Type B pancreatic cell (in vitro differentiated cells): ENCODE measurements at regions not wholly inside any gene's neighbourhood (a gene's known extent, or its start where the extent isn't known, plus 50 kb on each side); places are given as distances from the start of the nearest gene placed in this dataset.

ENCODE experiments used
- DNase-seq: peaks from one replicate; pipeline ENCODE4 v3.0.0; 2021; ENCODE audit warnings: mixed read lengths; ENCODE audit not compliant: unreplicated experiment; ENCODE audit errors: extremely low spot score
- H3K27ac Mint-ChIP-seq: 2 replicates; pipeline ENCODE4 v1.8.0; 2021; ENCODE audit warnings: mild to moderate bottlenecking, mixed read lengths
- H3K27me3 Mint-ChIP-seq: 2 replicates; pipeline ENCODE4 v1.8.0; 2021; ENCODE audit warnings: mixed read lengths
- H3K36me3 Mint-ChIP-seq: 2 replicates; pipeline ENCODE4 v1.8.0; 2021; ENCODE audit warnings: mixed read lengths
- H3K4me1 Mint-ChIP-seq: one replicate; pipeline ENCODE4 v1.8.0; 2021; ENCODE audit warnings: mixed read lengths; ENCODE audit not compliant: unreplicated experiment
- H3K4me3 Mint-ChIP-seq: 2 replicates; pipeline ENCODE4 v1.8.0; 2021; ENCODE audit warnings: mild to moderate bottlenecking, mixed read lengths
- H3K9me3 Mint-ChIP-seq: 2 replicates; pipeline ENCODE4 v1.8.0; 2021; ENCODE audit warnings: mixed read lengths
- CTCF ChIP-seq: fragments of 200-600 bp; sonication (generic); conservative IDR thresholded peaks from 2 replicates; pipeline ENCODE4 v1.5.0; 2021; ENCODE audit warnings: antibody characterized with exemption, mild to moderate bottlenecking

- no peak for TF ChIP-seq CTCF
- Mint-ChIP-seq H3K4me1 (peaks cover 11% of the 10 kb centered on the region), H3K27ac (no peak overlapping the region), H3K27me3 (peaks cover 6% of the 10 kb centered on the region), H3K36me3 (no peaks in the 10 kb centered on the region), H3K4me3 (no peak overlapping the region), H3K9me3 (no peaks in the 10 kb centered on the region)
- DNase-seq: no peak
Observed at GRCh38 chr10:124287791-124288190, 130.9 kb downstream of the OAT start.

- DNase-seq: no peak
- no peaks in the 10 kb centered on the region for H3K36me3 Mint-ChIP-seq
- H3K4me1 Mint-ChIP-seq: peaks cover 11% of the 10 kb centered on the region
- peaks cover 6% of the 10 kb centered on the region for H3K27me3 Mint-ChIP-seq
- no peak for TF ChIP-seq CTCF
- no peak overlapping the region for H3K27ac Mint-ChIP-seq
- H3K4me3 Mint-ChIP-seq: no peak overlapping the region
- H3K9me3 Mint-ChIP-seq: no peaks in the 10 kb centered on the region
Observed at GRCh38 chr10:124287071-124287685, 131.5 kb downstream of the OAT start.

GRCh38 chr10:124286621-124287020, 132.1 kb downstream of the OAT start:
- Mint-ChIP-seq H3K27ac (no peak overlapping the region), H3K27me3 (peaks cover 6% of the 10 kb centered on the region), H3K36me3 (no peaks in the 10 kb centered on the region), H3K4me1 (peaks cover 11% of the 10 kb centered on the region), H3K4me3 (no peak overlapping the region), H3K9me3 (no peaks in the 10 kb centered on the region)
- TF ChIP-seq CTCF: no peak
- DNase-seq: no peak

- no peak for DNase-seq
- H3K4me3 Mint-ChIP-seq: no peak overlapping the region
- H3K27ac Mint-ChIP-seq: no peak overlapping the region
- H3K4me1 Mint-ChIP-seq: peaks cover 11% of the 10 kb centered on the region
- no peaks in the 10 kb centered on the region for H3K36me3 Mint-ChIP-seq
- no peaks in the 10 kb centered on the region for H3K9me3 Mint-ChIP-seq
- H3K27me3 Mint-ChIP-seq: peaks cover 6% of the 10 kb centered on the region
- TF ChIP-seq CTCF: no peak
Observed at GRCh38 chr10:124285587-124286527, 132.9 kb downstream of the OAT start.

GRCh38 chr10:124283949-124284250, 134.8 kb downstream of the OAT start:
- H3K4me1 Mint-ChIP-seq: peaks cover 4% of the 10 kb centered on the region
- H3K27me3 Mint-ChIP-seq: peaks cover 6% of the 10 kb centered on the region
- TF ChIP-seq CTCF: no peak
- no peaks in the 10 kb centered on the region for H3K36me3 Mint-ChIP-seq
- no peak for DNase-seq
- H3K9me3 Mint-ChIP-seq: no peaks in the 10 kb centered on the region
- no peak overlapping the region for H3K27ac Mint-ChIP-seq
- no peak overlapping the region for H3K4me3 Mint-ChIP-seq
